Frontal cortex (tissue), 3 donors: ENCODE measurements at regions not wholly inside any gene's neighbourhood (a gene's known extent, or its start where the extent isn't known, plus 50 kb on each side); places are given as distances from the start of the nearest gene placed in this dataset.
"Not testable (repeated sequence)": the region's sequence is repeated elsewhere in the genome, so short reads cannot be mapped to it uniquely, and the experiment has no call there.

Experiments
- DNase-seq, 2 donors: peaks; one replicate each; pipeline ENCODE4 v3.0.0; 2012; ENCODE audit warnings: low spot score in 2 of 2
- FAIRE-seq: peaks from 2 replicates; lab custom pipeline; 2012; peaks lifted over from hg19 to GRCh38; lab: Jason Lieb, UNC
- donor health status: control.
- donor health status: control.
- donor health status: control.

DNA sequence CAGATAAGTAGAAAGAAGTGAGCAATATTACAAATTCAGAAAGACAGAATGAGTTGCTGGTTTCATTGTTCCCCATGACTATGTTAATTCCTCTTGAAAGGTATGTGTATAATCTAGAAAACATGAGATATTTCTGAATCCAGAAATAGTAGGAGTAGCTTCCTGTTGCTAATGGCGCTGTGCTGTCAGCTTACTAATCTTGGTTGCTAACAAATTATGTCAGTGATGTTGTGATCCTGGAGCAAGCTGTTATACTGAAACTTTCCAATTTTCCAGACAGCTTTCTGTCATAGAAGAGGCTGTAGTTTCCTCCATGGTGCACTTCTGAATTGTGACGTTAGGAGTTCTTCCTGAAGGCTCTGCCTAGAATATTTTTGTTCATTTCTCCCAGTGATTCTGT, 372.3 kb downstream of the USP25 start:
- DNase-seq (no peak), FAIRE-seq (no peak)

DNA sequence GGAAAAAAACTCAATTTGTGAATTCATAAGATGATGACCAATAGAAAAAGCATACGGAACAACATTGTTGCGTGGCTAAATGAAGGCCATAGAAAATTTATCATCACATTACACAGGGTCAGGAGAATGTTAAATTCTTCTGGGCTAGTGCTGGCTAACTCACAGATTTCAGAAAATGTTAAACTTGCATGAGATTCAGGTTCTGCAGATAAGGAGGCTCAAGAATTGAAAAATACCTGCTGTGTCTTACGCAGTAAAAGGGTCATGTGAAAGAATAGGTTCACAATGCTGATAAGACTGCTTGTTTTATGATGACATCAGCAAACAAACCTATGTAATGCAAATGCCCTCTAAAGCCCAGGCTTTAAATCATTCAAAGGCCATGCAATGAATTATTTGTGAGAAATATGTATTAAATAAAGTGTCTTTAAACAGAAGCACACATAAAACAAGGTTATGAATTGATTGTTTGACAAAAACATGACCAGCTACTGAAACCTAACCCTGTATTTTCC, 378.8 kb downstream of the USP25 start:
- DNase-seq (no peak), FAIRE-seq (no peak)

DNA sequence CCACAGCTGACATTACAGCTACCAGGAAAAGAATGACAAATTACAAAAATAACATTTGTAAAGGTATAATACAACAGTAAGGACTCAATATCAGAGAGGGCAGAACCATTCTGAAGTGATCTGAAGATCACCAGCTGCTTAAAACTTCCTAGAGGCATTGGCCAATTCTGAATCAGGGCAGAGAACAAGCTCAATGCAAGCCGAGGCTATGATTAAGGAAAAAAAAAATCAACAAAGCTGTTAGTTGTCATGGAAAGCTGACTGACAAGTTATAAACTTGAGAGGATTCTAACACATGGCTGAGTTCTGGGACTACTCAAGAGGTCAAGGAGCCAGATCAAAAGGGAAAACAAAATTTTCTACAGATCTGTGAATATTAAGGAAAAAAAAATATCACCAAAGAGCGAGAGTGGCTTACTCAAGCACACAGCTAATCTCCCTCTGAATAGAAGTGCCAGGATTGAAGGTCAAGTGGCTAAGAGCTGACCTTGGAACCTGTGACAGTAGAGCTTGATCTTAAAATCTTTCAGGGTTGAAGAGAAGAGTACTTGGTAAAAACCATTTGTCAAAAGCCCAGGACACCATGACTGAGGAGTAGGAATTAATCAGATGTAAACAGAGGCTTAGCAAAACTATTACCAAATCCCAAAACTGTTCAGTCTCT, 383.4 kb downstream of the USP25 start:
- no peak for FAIRE-seq
- no peak for DNase-seq

DNA sequence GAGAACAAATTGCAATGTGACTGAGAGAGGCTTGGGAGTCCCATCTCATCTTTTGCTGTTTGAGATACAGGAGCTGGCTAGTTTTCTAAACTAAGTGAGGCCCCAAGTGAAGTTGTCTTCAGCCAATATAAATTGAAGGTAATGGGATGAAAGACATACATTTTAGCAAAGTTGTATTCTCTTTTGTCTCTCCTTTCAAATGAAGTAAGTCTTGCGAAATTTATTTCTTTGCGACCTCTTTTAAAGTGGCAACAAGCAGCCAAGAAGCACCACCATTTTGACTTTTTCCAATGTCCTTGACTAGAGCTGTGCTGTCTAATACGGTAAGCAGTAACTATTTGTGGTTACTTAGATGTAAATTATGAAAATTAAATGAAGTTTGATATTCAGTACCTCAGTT, 385.7 kb downstream of the USP25 start:
- DNase-seq (no peak), FAIRE-seq (no peak)

DNA sequence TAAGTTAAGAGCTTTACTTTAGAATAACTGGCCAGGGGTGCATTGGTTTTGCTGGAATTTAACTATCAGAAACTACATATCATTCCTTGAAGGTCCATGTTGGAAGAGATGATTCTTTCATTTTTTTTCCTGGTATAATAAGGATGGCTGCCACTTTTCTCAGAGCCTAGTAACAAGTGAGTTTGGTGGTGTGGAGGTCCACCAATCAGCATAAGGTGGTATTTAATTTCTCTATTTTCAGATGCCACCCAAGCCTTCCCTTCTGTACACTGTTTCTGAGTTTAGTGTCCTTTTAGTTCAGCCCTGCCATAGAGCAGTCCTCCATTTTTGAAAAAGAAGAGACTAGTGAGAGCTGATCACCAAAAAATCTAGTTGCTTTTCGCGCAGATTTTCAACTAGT, 386.3 kb downstream of the USP25 start:
- FAIRE-seq (no peak), DNase-seq (no peak)

DNA sequence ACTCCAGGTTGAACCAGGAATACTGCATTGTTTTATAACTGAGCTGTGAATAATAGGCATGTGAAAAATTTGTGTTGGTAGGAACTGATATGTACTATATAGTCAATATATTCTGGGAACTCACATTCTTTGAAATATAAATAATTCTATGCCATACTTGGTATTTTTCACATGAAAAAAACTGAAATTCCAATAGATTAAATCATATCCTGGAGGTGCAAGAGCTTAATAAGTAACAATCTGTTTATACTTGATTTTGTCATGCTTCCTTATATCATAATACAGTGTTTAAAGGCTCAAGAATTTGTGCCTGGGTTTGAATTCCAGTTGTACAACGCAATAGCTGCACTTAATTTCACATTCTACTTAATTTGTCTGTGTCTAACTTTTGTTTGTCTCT, 387.0 kb downstream of the USP25 start:
- FAIRE-seq (no peak), DNase-seq (no peak)

DNA sequence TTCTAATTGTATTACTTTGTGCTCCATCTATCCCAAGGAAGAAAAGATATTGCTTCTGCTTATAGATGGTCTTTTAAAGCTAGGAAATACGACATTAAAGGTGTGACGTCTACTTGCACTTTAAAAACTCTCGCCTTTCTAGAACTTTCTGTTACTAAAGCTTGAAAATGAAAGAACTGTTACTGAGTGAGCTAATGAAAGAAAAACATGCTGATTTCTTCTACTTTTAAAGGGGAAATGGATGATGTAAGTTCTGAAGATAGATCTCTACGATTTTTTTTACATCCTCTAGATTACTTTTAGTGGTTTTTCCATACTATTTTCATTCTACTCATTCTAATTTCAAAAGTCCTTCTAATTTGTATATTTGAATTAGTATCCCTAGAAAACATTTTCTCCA, 387.5 kb downstream of the USP25 start:
- no peak for DNase-seq
- FAIRE-seq = no peak

DNA sequence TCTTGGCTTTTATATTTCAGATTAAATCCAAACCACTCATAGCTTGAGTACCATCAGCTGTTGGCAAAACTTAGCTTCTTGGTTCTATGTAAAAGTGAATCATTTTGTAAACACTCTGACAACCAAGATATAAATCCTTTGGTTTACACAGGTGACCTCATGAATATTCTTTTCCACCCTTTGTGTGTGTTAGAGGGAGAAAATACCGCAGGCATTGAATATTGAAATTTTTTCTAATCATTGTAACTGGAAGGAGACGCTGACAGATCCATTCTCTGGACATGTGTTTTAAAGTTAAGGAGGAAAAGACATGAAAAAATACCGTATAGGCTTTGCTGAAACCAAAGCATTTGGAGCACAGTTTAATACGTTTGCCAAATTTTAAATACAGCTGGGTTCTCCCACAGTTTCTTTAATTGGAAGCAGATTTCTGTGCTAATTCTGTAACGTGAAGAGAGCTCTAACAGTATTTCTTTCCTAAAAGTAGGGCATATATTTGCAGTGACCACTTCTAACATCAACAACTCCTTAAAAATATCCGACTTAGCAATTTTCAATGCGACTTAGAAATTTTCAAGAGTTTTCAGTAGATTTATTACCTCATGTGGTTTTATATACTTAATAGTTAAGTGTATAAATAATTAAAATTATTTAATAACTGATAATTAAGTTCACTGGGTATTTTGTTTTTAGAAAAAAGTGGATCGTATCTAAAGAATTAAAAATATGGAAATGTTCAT, 388.2 kb downstream of the USP25 start:
- no peak for FAIRE-seq
- no peak for DNase-seq

DNA sequence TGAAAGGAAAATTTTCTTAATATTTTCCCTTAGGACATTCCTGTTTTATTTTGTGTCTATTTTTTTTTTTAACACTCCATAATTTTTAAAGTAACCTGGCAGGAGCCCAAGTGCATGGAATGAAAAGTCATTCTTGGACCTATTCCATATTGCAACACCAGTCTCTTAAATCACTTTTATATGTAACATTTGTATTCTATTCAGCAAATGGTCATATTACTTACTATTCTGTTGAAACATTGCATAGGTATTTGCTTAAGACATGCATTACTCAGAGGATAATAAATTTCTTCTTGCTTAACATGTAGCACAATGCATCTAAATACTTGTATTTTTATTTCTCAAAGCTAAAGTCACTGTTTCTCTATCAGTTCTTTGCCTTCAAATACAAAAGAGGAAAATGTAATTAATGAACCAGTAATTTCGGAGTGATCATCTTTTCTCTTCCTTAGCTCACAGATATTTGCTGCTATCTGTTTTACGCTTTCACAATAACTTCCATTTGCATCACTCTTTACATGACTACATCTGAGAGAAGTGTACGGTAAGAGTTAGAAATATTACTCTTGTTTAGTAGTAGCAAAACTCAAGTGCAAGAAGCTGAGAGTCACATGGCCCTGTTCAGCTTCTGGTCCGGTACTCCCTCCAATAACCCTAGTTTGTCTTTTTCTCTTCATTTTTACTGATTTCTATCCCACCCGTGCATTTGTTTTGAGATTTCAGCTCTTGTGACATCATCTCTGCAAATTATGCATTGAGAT, 394.8 kb downstream of the USP25 start:
- FAIRE-seq = no peak
- DNase-seq = no peak

DNA sequence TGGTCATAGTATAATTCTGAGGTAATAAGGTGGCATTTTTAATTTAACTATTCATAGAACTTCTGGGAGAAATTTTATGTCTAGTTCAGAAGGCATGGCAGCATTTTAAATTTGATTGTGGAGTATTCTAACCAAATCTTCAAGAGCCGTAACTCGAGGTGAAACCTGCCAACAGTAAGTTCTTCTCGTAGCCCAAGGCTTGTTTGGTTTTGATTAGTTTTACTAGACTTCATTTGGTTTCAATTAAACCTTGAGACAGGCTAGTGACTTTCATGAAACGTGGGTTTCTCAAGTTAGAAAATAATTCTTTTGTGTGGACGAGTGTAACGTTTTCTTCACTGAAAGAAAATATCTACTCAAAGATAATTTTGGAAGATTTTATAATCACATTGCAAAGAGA, 395.5 kb downstream of the USP25 start:
- no peak for FAIRE-seq
- no peak for DNase-seq

DNA sequence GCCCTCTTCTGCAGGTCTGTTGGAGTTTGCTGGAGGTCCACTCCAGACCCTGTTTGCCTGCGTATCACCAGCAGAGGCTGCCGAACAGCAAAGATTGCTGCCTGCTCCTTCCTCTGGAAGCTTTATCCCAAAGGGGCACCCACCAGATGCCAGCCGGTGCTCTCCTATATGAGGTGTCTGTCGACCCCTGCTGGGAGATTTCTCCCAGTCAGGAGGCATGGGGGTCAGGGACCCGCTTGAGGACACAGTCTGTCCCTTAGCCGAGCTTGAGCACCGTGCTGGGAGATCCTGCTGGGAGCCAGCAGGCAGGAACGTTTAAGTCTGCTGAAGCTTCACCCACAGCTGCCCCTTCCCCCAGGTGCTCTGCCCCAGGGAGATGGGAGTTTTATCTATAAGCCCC, 402.7 kb downstream of the USP25 start:
- FAIRE-seq, DNase-seq: not testable (repeated sequence)

DNA sequence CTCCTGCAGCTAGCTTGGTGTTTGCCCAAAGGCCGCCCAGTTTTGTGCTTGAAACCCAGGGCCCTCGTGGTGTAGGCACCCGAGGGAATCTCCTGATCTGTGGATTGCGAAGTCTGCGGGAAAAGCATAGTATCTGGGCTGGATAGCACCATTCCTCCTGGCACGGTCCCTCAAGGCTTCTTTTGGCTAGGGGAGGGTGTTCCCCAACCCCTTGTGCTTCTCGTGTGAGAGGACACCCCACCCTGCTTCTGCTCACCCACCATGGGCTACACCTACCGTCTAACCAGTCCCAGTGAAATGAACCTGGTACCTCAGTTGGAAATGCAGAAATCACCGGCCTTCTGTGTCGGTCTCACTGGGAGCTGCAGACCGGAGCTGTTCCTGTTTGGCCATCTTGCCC, 403.5 kb downstream of the USP25 start:
- DNase-seq (no peak), FAIRE-seq (no peak)

DNA sequence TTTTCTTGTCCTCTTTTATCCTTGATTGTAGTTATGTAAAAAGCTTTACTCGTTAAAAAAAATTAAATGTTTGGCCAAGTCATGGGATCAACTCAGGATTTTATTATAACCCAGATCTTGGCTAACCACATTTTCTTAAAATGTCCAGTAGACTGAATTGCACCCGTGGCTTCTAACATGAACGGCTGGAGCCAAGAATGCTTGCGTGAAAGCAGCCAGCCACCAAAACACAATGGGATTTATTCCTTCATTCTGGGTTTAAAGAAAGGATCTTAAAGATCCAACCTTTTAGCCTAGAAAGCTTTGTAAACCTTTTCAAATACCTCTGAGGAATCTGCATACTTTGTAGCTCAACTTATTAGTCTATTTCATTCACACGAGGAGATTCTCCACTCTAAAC, 404.4 kb downstream of the USP25 start:
- FAIRE-seq (no peak), DNase-seq (no peak)

DNA sequence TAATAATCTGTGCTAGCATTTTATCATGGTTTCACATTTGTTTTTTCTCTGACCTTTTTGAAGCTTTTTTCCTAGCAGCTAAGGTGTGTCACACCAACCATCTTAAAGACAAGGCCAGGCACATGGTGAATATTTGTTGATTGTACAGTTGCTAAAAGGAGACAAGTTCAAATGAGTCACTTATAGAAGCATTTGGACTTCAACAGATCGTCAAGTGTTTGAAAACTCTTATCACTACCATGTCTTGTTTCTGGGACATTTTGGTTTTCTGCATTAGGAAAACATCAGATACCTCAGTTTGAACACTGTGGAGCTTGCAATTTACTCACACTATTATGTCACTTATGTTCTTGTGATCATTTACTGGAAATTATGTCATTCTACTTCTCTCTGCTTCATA, 407.3 kb downstream of the USP25 start:
- DNase-seq (no peak), FAIRE-seq (no peak)

DNA sequence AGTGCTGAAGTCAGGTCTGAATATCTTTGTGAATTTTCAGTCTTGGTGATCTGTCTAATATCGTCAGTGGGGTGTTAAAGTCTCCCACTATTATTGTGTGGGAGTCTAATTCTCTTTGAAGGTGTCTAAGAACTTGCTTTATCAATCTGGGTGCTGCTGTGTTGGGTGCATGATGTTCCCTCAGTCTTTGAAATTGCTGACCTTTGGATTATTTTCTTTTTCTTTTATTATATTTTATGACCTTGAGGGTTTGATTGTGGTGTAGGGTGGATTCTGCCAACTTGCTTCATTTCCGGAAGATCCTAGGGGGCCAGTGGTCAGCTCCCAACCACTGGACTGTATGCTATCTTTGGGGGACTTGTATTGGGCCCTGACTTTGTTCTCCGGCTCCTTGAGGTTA, 415.3 kb downstream of the USP25 start:
- DNase-seq = no peak
- FAIRE-seq = no peak

DNA sequence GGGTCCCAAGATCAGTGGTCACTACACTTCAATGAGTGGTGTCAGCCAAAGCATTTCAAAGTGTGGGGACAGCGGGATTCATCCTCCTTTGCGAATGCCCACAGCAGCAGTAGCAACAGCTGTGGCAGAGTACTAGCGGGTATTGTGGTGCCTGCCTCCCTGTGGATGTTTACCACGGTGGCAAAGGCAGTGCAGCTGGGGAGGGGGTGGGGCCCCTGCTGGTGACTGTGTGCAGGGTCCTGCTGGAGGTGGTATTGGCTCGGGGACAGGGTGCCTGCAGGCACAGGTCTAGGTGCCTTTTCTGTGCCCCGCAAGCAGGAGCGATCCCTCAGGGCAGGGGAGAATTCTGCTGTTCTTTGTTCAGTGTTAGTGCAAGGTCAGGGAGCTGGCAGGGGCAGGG, 415.7 kb downstream of the USP25 start:
- no peak for DNase-seq
- FAIRE-seq = no peak

DNA sequence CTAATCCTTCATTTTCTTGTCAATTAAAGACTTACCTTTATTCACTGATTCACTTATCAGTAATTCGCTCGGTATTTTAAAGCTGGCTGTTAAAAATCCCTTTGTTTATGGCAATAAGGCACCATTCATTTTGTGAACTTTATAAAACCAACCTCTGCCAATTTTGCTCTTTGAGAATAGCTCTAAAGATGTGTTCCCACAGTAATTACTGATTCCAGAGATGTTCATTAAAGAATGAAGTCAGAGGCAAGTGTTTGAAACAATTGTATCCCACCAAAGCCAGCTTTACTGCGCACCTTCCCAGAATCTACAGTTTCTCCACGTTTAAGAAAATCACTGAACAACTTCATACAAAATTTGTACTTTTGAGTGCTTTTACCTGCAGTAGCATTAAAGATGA, 424.5 kb downstream of the USP25 start:
- FAIRE-seq (no peak), DNase-seq (no peak)

DNA sequence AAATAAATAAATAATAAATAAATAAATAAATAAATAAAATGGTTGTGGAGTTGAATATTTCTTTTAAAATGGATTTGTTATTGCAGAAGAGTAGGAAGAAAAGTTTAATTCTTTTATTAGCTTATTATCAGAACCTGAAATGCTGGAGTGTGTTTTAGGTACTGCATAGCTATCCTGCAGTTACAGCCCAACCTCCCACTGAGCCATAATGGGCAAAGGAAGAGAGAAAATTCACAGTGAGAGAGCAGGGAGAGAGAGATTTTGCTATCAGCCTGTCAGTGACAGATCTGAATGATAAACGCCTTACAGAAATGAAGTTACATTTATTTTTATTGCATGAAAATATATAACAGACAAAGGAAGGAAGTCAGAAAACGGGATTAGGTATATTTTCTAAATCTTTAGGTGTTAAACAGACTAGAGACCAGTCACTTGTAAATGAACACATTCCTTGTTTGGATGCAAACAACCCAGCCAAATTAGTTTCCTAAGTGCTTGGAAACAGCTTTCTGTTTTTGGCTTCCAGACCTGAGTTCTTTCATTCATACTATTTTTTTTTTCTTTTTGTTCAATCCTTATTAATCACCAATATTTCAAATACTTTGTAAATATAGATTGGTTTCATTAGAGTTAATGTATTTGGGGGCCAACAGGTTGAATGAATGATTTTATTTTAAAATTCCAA, 425.3 kb downstream of the USP25 start:
- FAIRE-seq (no peak), DNase-seq (no peak)

DNA sequence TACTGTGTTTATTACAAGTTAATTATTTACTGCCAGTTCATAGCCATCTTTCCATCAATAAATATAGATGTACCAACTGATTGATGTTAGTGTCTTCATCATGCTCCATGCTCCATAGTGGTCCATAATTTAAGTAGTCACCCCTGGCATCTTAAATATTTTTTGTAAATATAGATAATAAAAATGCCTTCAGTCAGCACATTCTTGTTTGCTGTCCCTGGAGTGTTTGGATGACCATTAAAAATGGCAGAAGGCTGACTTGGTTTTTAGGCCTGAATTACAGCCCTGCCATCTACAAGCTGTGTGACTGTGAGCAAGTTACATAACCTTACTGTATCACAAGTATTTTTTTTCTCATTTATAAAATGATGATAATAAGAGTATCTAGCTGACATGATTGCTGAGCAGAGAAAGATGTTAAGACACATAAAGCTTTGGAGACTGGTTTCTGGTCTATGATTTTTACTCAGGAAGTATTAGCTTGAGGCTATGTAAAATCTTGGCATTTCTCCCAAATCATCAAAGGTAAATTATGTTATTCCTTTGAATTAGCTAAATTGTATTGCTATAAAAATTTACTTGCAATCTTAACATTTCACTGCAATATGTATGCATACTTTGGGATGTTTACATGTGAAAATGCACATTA, 427.2 kb downstream of the USP25 start:
- DNase-seq (no peak), FAIRE-seq (no peak)
